Left cardiac atrium (tissue), 4 donors: ENCODE measurements at regions not wholly inside any gene's neighbourhood (a gene's known extent, or its start where the extent isn't known, plus 50 kb on each side); places are given as distances from the start of the nearest gene placed in this dataset.
"Not testable (repeated sequence)": the region's sequence is repeated elsewhere in the genome, so short reads cannot be mapped to it uniquely, and the experiment has no call there.

Source experiments
- ATAC-seq, 2 donors: fragments of 200-7000 bp; cut with Tn5 transposase; one replicate each; pipeline ENCODE4 v1.9.1; 2020; ENCODE audit warnings: mild to moderate bottlenecking in 2 of 2, moderate library complexity in 2 of 2
- DNase-seq: peaks from one replicate; pipeline ENCODE4 v3.0.0-alpha.2; 2020
- intact Hi-C, 2 donors: fragments of 100-400 bp; cut with DNase I; formaldehyde crosslinking; loops; one replicate each; pipeline versions ENCODE4 v1.14.1 to v1.15.1; 2022 to 2023
- donor health status: DM: no; HTN: yes; CAD: no.
- donor health status: DM: no; HTN: yes; CAD: no; lungs with severe emphysema.
- donor health status: DM: yes; HTN: yes; CAD: no.
- donor health status: Dilated cardiomyopathy.

GRCh38 chr7:69342154-69342884 lies 256.0 kb upstream of the AUTS2 start:
- intact Hi-C loops = no loop called here
- ATAC-seq (no peak), DNase-seq (no peak)

GRCh38 chr7:69349291-69349690 lies 249.0 kb upstream of the AUTS2 start:
- no peak for DNase-seq
- intact Hi-C loops = no loop called here
- no peak for ATAC-seq

GRCh38 chr7:69358163-69358821 lies 240.0 kb upstream of the AUTS2 start:
- no peak for DNase-seq
- intact Hi-C loops = no loop called here
- peak; percentile 23 to 71 for ATAC-seq

- intact Hi-C loops = no loop called here
- no peak for DNase-seq
- ATAC-seq = peak in 1 of 2 donors; percentile 21
These were observed 239.1 kb upstream of the AUTS2 start for GRCh38 chr7:69359003-69359700.

- no peak for ATAC-seq
- no peak for DNase-seq
- intact Hi-C loops = no loop called here
These were observed 237.4 kb upstream of the AUTS2 start for GRCh38 chr7:69360913-69361312.

GRCh38 chr7:69363136-69363535 lies 235.1 kb upstream of the AUTS2 start:
- DNase-seq (no peak), ATAC-seq (no peak)
- intact Hi-C loops = no loop called here

GRCh38 chr7:69364813-69365643 lies 233.2 kb upstream of the AUTS2 start:
- DNase-seq (no peak), ATAC-seq (no peak)
- intact Hi-C loops = no loop called here

- DNase-seq (no peak), ATAC-seq (no peak)
- intact Hi-C loops = no loop called here
These were observed 232.6 kb upstream of the AUTS2 start for GRCh38 chr7:69365651-69366192.

GRCh38 chr7:69367780-69368179 lies 230.5 kb upstream of the AUTS2 start:
- ATAC-seq = no peak
- intact Hi-C loops = no loop called here
- DNase-seq = no peak

GRCh38 chr7:69373171-69374043 lies 224.9 kb upstream of the AUTS2 start:
- intact Hi-C loops = no loop called here
- no peak for DNase-seq
- ATAC-seq = peak in 1 of 2 donors; percentile 71

GRCh38 chr7:69374044-69374425 lies 224.2 kb upstream of the AUTS2 start:
- ATAC-seq = no peak
- intact Hi-C loops = no loop called here
- no peak for DNase-seq

GRCh38 chr7:69377191-69377590 lies 221.1 kb upstream of the AUTS2 start:
- ATAC-seq = no peak
- intact Hi-C loops = no loop called here
- no peak for DNase-seq

GRCh38 chr7:69388452-69389137 lies 209.7 kb upstream of the AUTS2 start:
- DNase-seq (no peak), ATAC-seq (no peak)
- intact Hi-C loops = no loop called here

- DNase-seq = no peak
- ATAC-seq = no peak
- intact Hi-C loops = no loop called here
These were observed 209.1 kb upstream of the AUTS2 start for GRCh38 chr7:69389216-69389615.

GRCh38 chr7:69393912-69394311 lies 204.4 kb upstream of the AUTS2 start:
- DNase-seq, intact Hi-C loops, ATAC-seq: not testable (repeated sequence)

- peak; percentile 31 for DNase-seq
- intact Hi-C loops = no loop called here
These were observed 203.1 kb upstream of the AUTS2 start for GRCh38 chr7:69395061-69395714.

GRCh38 chr7:69398986-69399385 lies 199.3 kb upstream of the AUTS2 start:
- no peak for ATAC-seq
- DNase-seq = no peak
- intact Hi-C loops = no loop called here

More at GRCh38 chr7:69395061-69395714, 203.1 kb upstream of the AUTS2 start:
- peak; percentile 73 to 83 for ATAC-seq
